Skeletal muscle tissue (tissue), 3 donors: ENCODE measurements at regions not wholly inside any gene's neighbourhood (a gene's known extent, or its start where the extent isn't known, plus 50 kb on each side); places are given as distances from the start of the nearest gene placed in this dataset.
"Not testable (repeated sequence)": the region's sequence is repeated elsewhere in the genome, so short reads cannot be mapped to it uniquely, and the experiment has no call there.

Experiments
- H3K27ac ChIP-seq: one replicate; pipeline ENCODE4 v1.7.0; 2013; ENCODE audit warnings: mild to moderate bottlenecking, low read depth, low read length, inconsistent platforms
- H3K27me3 ChIP-seq, 3 donors: one replicate each; pipeline ENCODE4 v1.7.0; 2013; ENCODE audit warnings: low read length in 3 of 3; ENCODE audit not compliant: control insufficient read depth in 3 of 3, insufficient read depth in 3 of 3
- H3K36me3 ChIP-seq, 3 donors: one replicate each; pipeline ENCODE4 v1.7.0; 2013; ENCODE audit warnings: low read length in 3 of 3; ENCODE audit not compliant: control insufficient read depth in 3 of 3, insufficient read depth in 3 of 3
- H3K4me1 ChIP-seq, 3 donors: one replicate each; pipeline ENCODE4 v1.7.0; 2013; ENCODE audit warnings: low read length in 3 of 3, mild to moderate bottlenecking in 3 of 3; ENCODE audit not compliant: control insufficient read depth in 3 of 3, insufficient read depth in 3 of 3
- H3K4me3 ChIP-seq, 3 donors: one replicate each; pipeline ENCODE4 v1.7.0; 2013; ENCODE audit warnings: low read length in 3 of 3
- H3K9ac ChIP-seq, 3 donors: one replicate each; pipeline ENCODE4 v1.7.0; 2013; ENCODE audit warnings: low read length in 3 of 3, mild to moderate bottlenecking in 3 of 3, moderate library complexity in 2 of 3, low read depth in 1 of 3
- H3K9me3 ChIP-seq, 3 donors: one replicate each; pipeline ENCODE4 v1.7.0; 2013; ENCODE audit warnings: low read length in 3 of 3; ENCODE audit not compliant: control insufficient read depth in 3 of 3
- donor health status: Osteomylitis.

DNA sequence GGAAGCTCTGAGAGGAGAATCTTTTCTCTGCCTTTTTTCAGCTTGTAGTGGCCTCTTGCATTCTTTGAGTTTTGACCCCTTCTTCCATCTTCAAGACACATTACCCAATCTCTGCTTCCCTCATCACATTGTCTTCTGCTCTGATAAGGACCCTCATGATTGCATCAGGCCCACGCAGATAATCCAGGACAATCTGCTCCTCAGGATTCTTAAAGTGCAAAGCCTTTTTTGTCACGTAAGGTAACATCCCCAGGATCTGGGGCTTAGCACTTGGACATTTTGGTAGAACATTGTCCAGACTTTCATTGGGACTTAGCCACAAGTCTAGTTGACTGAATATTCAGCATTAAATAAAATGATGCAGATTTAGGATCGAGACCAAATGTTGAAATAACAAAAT lies 521.2 kb downstream of the RMST start:
- H3K4me1 ChIP-seq, result no peaks in the 10 kb centered on the region
- H3K27ac ChIP-seq, result no peak overlapping the region
- no peak overlapping the region for H3K4me3 ChIP-seq
- peaks cover 0 to 4% (median 0%) of the 10 kb centered on the region in 3 donors for H3K9me3 ChIP-seq
- no peak overlapping the region for H3K9ac ChIP-seq
- H3K36me3 ChIP-seq, result no peaks in the 10 kb centered on the region
- no peaks in the 10 kb centered on the region for H3K27me3 ChIP-seq

DNA sequence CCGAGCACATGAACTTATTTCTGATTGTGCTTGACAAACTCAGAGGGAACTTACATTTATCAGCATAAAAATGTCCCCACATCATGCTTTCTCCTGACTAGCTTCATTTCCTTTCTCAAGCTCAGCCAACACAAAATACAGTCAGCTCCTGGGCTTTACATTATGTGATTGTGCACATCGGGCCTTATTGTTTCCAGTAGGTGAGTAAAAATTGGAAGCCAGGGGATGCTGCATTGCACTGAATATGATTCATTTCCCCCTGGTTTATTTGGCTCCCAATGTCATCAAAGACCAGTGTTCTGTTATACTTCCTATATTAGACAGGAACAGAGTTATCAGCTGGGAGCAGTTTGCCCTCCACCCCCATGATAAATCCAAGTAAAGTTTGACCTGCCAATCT lies 521.8 kb downstream of the RMST start:
- Histone ChIP-seq H3K9ac (no peak overlapping the region), H3K4me1 (no peaks in the 10 kb centered on the region), H3K36me3 (no peaks in the 10 kb centered on the region), H3K9me3 (peaks cover 0 to 3% (median under 1%) of the 10 kb centered on the region in 3 donors), H3K27me3 (no peaks in the 10 kb centered on the region), H3K27ac (no peak overlapping the region), H3K4me3 (no peak overlapping the region)

DNA sequence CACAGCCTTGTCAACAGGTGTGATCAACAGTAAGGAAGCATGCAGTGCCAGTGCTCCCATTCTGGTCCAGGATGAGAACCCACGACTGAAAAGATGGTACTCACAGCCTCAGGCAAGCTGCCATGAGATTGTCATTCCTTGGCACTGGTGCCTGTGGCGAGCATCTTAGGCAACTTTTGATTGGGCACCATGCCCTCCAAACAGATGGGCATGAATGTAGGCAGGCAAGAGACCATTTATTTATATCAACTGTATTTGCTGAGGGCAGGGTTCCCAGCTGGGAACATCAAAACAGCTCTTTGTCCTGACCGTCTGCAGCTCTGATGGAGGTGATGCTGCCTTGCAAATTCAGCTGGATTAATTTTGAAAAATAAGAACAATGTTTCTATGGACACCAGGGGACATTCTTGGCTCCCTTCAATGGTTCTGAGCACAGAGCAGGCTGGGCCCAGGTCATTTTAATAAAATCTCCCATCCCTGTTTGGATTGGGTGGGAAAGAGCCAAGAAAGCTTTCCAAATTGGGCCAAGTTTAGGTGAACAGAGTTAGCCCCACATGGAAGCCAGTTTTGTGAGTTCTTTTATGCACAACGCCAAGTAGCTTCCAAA lies 522.5 kb downstream of the RMST start:
- no peaks in the 10 kb centered on the region for H3K4me1 ChIP-seq
- H3K9me3 ChIP-seq, result peaks cover 0 to 3% (median 0%) of the 10 kb centered on the region in 3 donors
- no peaks in the 10 kb centered on the region for H3K36me3 ChIP-seq
- H3K9ac ChIP-seq, result no peak overlapping the region
- H3K4me3 ChIP-seq, result no peak overlapping the region
- H3K27me3 ChIP-seq, result no peaks in the 10 kb centered on the region
- H3K27ac ChIP-seq, result no peak overlapping the region

DNA sequence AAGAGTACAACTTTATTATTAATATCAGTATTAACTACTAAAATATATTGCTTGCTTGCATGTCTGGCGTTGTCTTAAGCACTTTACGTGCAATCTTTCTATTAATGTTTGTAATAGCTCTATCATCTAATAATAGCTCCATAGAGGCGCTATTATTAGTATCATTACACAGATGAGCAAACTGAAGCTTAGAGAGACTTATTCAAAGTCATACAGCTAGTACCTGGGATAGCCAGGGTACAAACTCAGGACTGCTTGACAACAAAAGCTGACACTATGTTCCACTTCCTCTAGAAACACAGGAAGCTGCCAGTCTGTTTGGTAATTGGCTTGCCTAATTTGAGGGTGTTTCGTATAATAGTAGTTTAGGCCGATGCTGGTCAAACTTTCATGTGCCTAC lies 523.2 kb downstream of the RMST start:
- H3K36me3 ChIP-seq, result no peaks in the 10 kb centered on the region
- no peaks in the 10 kb centered on the region for H3K27me3 ChIP-seq
- no peak overlapping the region for H3K9ac ChIP-seq
- H3K4me3 ChIP-seq, result no peak overlapping the region
- no peak overlapping the region for H3K27ac ChIP-seq
- no peaks in the 10 kb centered on the region for H3K4me1 ChIP-seq
- peaks cover 0 to 4% (median 3%) of the 10 kb centered on the region in 3 donors for H3K9me3 ChIP-seq

DNA sequence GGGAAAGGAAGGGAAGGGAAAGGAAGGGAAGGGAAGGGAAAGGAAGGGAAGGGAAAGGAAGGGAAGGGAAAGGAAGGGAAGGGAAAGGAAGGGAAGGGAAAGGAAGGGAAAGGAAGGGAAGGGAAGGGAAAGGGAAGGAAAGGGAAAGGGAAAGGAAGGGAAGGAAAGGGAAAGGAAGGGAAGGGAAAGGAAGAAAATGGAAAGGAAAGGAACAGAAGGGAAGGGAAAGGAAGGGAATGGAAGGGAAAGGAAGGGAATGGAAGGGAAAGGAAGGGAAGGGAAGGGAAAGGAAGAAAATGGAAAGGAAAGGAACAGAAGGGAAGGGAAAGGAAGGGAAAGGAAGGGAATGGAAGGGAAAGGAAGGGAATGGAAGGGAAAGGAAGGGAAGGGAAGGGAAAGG lies 526.0 kb downstream of the RMST start:
- H3K27ac ChIP-seq, H3K4me1 ChIP-seq, H3K9ac ChIP-seq, H3K36me3 ChIP-seq, H3K27me3 ChIP-seq, H3K9me3 ChIP-seq, H3K4me3 ChIP-seq: not testable (repeated sequence)

DNA sequence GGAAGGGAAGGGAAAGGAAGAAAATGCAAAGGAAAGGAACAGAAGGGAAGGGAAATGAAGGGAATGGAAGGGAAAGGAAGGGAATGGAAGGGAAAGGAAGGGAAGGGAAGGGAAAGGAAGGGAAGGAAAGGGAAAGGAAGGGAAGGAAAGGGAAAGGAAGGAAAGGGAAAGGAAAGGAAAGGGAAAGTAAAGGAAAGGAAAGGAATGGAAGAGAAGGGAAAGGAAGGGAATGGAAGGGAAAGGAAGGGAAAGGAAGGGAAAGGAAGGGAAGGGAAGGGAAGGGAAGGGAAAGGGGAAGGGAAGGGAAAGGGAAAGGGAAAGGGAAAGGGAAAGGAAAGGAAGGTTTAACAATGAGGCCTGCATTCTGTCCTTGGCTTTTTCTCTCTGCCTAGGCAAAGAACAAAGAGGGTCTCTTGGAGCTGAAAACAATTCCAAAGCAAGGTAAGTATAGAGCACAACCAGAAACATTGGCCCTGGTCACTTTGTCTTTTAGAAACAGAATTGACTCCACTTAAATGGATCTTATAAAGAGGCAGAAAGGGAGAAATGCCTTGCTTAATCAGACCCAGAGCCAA lies 525.9 kb upstream of the TMPO start:
- no peak overlapping the region for H3K27ac ChIP-seq
- no peaks in the 10 kb centered on the region for H3K36me3 ChIP-seq
- H3K27me3 ChIP-seq, result no peaks in the 10 kb centered on the region
- H3K9me3 ChIP-seq, result peaks cover 0 to 4% (median 3%) of the 10 kb centered on the region in 3 donors
- no peak overlapping the region for H3K9ac ChIP-seq
- no peaks in the 10 kb centered on the region for H3K4me1 ChIP-seq
- H3K4me3 ChIP-seq, result no peak overlapping the region

DNA sequence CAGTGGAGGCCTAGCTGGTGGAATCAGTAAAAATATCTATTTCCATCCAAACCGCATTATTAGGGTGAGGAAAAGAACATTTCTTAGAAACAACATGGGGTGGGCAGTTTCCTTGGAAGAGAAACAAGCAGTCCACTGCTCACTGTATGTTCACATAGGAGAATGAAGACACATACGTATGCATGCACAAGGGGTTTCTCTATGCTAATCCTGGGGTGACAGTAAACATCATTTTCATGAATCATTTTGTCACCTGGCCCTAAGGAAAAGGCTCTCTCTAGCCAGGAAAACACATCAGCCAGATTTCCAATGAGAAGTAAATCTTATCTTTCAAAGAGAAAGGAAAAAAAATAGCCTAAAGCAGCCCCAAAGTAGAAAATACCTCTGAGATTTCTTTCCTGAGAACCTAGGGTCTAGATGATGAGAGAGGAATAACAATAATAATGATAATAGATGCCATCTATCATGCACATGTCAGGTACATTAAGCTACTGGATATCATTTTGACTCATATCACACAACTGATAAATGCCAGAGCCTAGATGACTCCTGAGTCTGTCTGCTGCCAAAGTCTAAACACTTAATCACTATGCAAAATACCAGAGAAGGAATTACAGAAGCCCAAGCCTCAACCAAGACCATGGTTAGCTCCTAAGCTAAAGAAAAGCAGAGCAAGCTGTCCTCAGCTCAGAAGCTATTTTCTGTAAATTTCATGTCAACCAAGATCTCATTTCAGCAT lies 520.5 kb upstream of the TMPO start:
- Histone ChIP-seq H3K27ac (no peak overlapping the region), H3K9me3 (peaks cover 0 to 4% (median 0%) of the 10 kb centered on the region in 3 donors), H3K4me1 (no peaks in the 10 kb centered on the region), H3K9ac (no peak overlapping the region), H3K36me3 (no peaks in the 10 kb centered on the region), H3K27me3 (no peaks in the 10 kb centered on the region), H3K4me3 (no peak overlapping the region)

DNA sequence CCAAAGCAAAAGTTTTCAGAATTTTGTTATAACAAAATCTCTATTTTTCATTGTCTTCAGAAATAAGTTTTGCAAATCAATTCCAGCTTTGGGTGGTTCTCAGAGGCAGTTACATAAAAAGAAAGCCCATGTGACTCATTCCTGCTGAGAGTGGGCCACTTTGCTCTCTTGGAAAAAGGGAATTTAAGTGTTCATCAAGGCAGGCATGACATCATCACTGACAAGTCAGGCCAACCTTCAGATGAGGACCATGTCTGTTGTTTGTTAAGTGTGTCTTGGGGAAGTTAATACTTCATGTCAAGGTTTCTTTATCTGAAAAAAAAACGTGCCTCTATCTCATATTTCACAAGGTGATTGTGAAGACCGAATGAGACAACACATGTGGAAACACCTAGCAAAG lies 519.8 kb upstream of the TMPO start:
- H3K4me3 ChIP-seq, result no peak overlapping the region
- H3K36me3 ChIP-seq, result no peaks in the 10 kb centered on the region
- H3K9ac ChIP-seq, result no peak overlapping the region
- H3K27ac ChIP-seq, result no peak overlapping the region
- H3K9me3 ChIP-seq, result peaks cover 0 to 3% (median 0%) of the 10 kb centered on the region in 3 donors
- no peaks in the 10 kb centered on the region for H3K27me3 ChIP-seq
- no peaks in the 10 kb centered on the region for H3K4me1 ChIP-seq

DNA sequence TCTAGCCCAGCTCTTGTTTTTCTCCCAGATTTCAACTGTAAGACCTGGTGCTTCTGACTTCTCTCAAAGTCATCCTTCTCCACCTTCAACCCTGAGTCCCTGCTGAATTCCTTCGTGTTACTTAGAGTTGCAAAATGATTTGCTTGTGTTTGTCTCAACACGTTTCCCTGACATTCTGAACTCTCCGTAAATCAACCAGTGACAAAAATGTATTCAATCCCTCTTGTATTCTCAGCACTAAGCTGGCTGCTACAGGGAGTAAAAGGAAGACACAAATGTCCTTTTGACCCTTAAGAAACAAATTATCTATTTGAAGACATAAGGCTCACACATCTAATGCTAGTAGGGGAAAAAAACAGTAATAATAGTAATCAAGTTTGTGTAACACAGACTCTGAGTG lies 514.0 kb upstream of the TMPO start:
- H3K4me1 ChIP-seq, result no peaks in the 10 kb centered on the region
- H3K9ac ChIP-seq, result no peak overlapping the region
- no peaks in the 10 kb centered on the region for H3K36me3 ChIP-seq
- H3K9me3 ChIP-seq, result no peaks in the 10 kb centered on the region
- H3K4me3 ChIP-seq, result no peak overlapping the region
- no peak overlapping the region for H3K27ac ChIP-seq
- H3K27me3 ChIP-seq, result no peaks in the 10 kb centered on the region

DNA sequence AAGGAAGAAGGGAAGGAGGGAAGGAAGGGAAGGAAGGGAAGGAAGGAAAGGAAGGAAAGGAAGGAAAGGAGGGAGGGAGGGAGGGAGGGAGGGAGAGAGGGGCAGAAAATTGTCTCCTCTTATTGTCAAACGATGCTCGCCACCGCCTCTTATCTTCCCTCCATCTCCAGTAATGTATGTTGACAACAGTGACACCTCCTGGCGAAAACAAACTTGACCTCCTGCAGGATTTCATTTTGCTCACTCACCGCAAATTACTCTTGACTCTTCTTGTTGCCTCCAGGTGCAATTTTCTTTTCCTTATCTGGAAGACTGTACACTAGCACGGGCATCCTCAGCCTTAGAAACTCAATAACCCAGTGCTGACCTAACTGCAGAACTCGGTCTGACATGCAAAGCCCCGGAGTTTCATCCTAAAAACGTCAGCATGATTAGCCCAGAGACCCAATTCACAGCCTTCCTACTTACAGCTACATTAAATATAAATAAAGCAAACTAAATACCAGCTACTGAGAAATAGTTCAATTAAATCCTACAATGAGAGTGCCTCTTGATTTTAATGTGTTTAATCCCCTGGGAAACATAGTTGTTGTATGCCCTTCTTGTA lies 512.4 kb upstream of the TMPO start:
- no peak overlapping the region for H3K27ac ChIP-seq
- no peaks in the 10 kb centered on the region for H3K4me1 ChIP-seq
- H3K9me3 ChIP-seq, result no peaks in the 10 kb centered on the region
- no peak overlapping the region for H3K4me3 ChIP-seq
- H3K27me3 ChIP-seq, result no peaks in the 10 kb centered on the region
- no peaks in the 10 kb centered on the region for H3K36me3 ChIP-seq
- H3K9ac ChIP-seq, result no peak overlapping the region
